Naive thymus-derived CD4-positive, alpha-beta T cell (primary cell): ENCODE measurements at regions not wholly inside any gene's neighbourhood (a gene's known extent, or its start where the extent isn't known, plus 50 kb on each side); places are given as distances from the start of the nearest gene placed in this dataset.

Source experiments
- ATAC-seq: fragments of 150-1000 bp; cut with Tn5 transposase; 2 replicates; pipeline ENCODE4 v1.10.0; 2021; ENCODE audit warnings: mild to moderate bottlenecking, moderate library complexity
- CTCF ChIA-PET: fragments of 350-600 bp; sonication (Branson Sonifier 250); formaldehyde crosslinking; loops from one replicate; lab custom pipeline; 2021; ENCODE audit warnings: antibody characterized with exemption; lab: Charles Lee
- POLR2A ChIA-PET: fragments of 350-600 bp; sonication (Branson Sonifier 250); formaldehyde crosslinking; loops from one replicate; lab custom pipeline; 2021; ENCODE audit warnings: antibody characterized with exemption, inconsistent platforms; lab: Charles Lee
- DNase-seq, 9 donors: peaks; one replicate each; pipeline versions ENCODE4 v3.0.0 to v3.0.0-alpha.2; 2020 to 2022; ENCODE audit warnings: mixed read lengths in 1 of 9
- H3K27ac ChIP-seq: one replicate; pipeline ENCODE4 v1.7.0; 2013; ENCODE audit warnings: mild to moderate bottlenecking, low read depth, low read length, moderate library complexity
- H3K27me3 ChIP-seq, 2 donors: one replicate each; pipeline ENCODE4 v1.7.0; 2013; ENCODE audit warnings: low read length in 2 of 2, mild to moderate bottlenecking in 2 of 2, moderate library complexity in 2 of 2; ENCODE audit not compliant: control insufficient read depth in 2 of 2, insufficient read depth in 2 of 2
- H3K36me3 ChIP-seq, 3 experiments: 1 replicate in 2 of 3; 2 replicates in 1 of 3; pipeline ENCODE4 v1.7.0; 2013; ENCODE audit warnings: low read length in 3 of 3, mild to moderate bottlenecking in 3 of 3, moderate library complexity in 1 of 3; ENCODE audit not compliant: insufficient read depth in 3 of 3, control insufficient read depth in 2 of 3
- H3K4me1 ChIP-seq, 2 donors: one replicate each; pipeline ENCODE4 v1.7.0; 2013; ENCODE audit warnings: low read length in 2 of 2, mild to moderate bottlenecking in 2 of 2, moderate library complexity in 1 of 2; ENCODE audit not compliant: control insufficient read depth in 2 of 2, insufficient read depth in 2 of 2
- H3K4me3 ChIP-seq: 2 replicates; pipeline ENCODE4 v1.7.0; 2013; ENCODE audit warnings: mild to moderate bottlenecking, low read length
- H3K9me3 ChIP-seq, 3 experiments: 1 replicate in 2 of 3; 2 replicates in 1 of 3; pipeline ENCODE4 v1.7.0; 2013; ENCODE audit warnings: low read length in 3 of 3; ENCODE audit not compliant: control insufficient read depth in 2 of 3
- H3K27ac Mint-ChIP-seq, 9 donors: one replicate each; pipeline ENCODE4 v1.8.0; 2020 to 2022; ENCODE audit warnings: mixed read lengths in 9 of 9, mild to moderate bottlenecking in 8 of 9, moderate library complexity in 5 of 9, inconsistent platforms in 2 of 9
- H3K27me3 Mint-ChIP-seq, 5 donors: one replicate each; pipeline ENCODE4 v1.8.0; 2021 to 2022; ENCODE audit warnings: mixed read lengths in 5 of 5, mild to moderate bottlenecking in 1 of 5
- H3K36me3 Mint-ChIP-seq, 5 donors: one replicate each; pipeline ENCODE4 v1.8.0; 2020 to 2022; ENCODE audit warnings: mixed read lengths in 5 of 5, mild to moderate bottlenecking in 3 of 5, inconsistent platforms in 1 of 5
- H3K4me1 Mint-ChIP-seq, 7 donors: one replicate each; pipeline ENCODE4 v1.8.0; 2020 to 2022; ENCODE audit warnings: mixed read lengths in 7 of 7, mild to moderate bottlenecking in 3 of 7, inconsistent platforms in 1 of 7
- H3K4me3 Mint-ChIP-seq, 10 donors: one replicate each; pipeline ENCODE4 v1.8.0; 2020 to 2022; ENCODE audit warnings: mild to moderate bottlenecking in 10 of 10, mixed read lengths in 10 of 10, moderate library complexity in 6 of 10, inconsistent platforms in 2 of 10
- H3K9me3 Mint-ChIP-seq, 11 donors: one replicate each; pipeline ENCODE4 v1.8.0; 2020 to 2022; ENCODE audit warnings: mixed read lengths in 11 of 11, mild to moderate bottlenecking in 4 of 11, inconsistent platforms in 1 of 11, moderate library complexity in 1 of 11
- intact Hi-C, 2 donors: fragments of 100-400 bp; cut with micrococcal nuclease; formaldehyde crosslinking; loops; one replicate each; pipeline ENCODE4 v1.15.1; 2023

DNA sequence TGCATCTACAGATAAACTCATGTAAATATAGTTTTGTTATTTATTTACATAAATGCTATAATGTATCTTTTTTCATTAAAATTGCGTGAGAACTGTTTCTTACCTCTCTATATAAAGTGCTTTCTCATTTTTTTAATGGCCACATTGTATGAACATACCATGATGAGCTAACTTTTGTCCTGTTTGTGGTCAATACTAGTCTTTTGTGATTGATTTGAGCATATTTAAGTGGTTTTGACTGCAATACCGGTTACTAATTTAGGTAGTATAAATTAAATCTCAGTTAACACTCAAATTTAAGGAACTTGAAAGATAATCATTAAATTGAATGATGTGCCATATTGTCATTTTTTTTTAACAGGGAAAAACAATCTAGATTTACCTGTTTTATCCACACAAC, 108.2 kb downstream of the HAUS1 start:
- DNase-seq (no peak), ATAC-seq (no peak)
- Histone ChIP-seq H3K27me3 (no peaks in the 10 kb centered on the region), H3K27ac (peak overlapping the region; percentile 38), H3K4me3 (no peak overlapping the region), H3K4me1 (peaks cover 21 to 27% of the 10 kb centered on the region in 2 donors), H3K9me3 (no peaks in the 10 kb centered on the region), H3K36me3 (peaks cover 0 to 14% (median 2%) of the 10 kb centered on the region in 3 experiments)
- Mint-ChIP-seq H3K9me3 (no peaks in the 10 kb centered on the region), H3K4me1 (peaks cover 47 to 96% (median 84%) of the 10 kb centered on the region in 7 donors), H3K36me3 (peaks cover 9 to 27% (median 13%) of the 10 kb centered on the region in 5 donors), H3K4me3 (peak overlapping the region in 7 of 10 donors; percentile 46 to 83 (median 57)), H3K27me3 (no peaks in the 10 kb centered on the region), H3K27ac (peak overlapping the region in 8 of 9 donors; percentile 14 to 88 (median 72))
- intact Hi-C loops, result loop anchor here (2.0 to 5.0 kb wide), 2 partner anchors 105 to 446 kb away; no protein-coding TSS in a partner anchor
- ChIA-PET CTCF (interaction anchor here (0.6 to 2.0 kb wide), 9 partner anchors 9 to 108 kb away, joined by 3 to 13 read pairs (median 5); partner anchors contain the start of gene HAUS1), POLR2A (no interaction called here)

DNA sequence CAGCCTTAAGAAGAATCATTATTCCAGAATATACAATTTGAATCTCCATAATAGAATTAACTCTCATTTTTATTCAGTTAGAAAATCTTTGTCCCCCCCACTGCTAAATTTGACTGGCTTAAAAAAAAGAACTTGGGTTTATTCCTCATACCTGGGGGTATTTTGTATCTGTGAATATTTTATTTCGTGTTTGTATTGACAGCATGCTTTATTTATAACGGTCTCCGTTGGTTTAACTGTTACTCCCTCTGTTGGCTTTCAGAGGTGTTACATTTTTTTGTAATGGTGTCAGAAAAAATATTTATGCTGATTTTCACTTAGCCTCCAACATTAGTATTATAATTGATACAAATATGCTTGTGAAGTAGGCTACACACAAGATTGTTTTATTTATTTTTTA, 109.1 kb downstream of the HAUS1 start:
- H3K36me3 ChIP-seq, result peaks cover 0 to 14% (median 4%) of the 10 kb centered on the region in 3 experiments
- no peaks in the 10 kb centered on the region for H3K27me3 ChIP-seq
- Mint-ChIP-seq H3K27ac (peak overlapping the region in 4 of 9 donors; percentile 27 to 62 (median 56)), H3K4me3 (peak overlapping the region in 9 of 10 donors; percentile 4 to 72 (median 43)), H3K9me3 (no peaks in the 10 kb centered on the region), H3K4me1 (peaks cover 40 to 96% (median 84%) of the 10 kb centered on the region in 7 donors), H3K36me3 (peaks cover 11 to 33% (median 16%) of the 10 kb centered on the region in 5 donors), H3K27me3 (no peaks in the 10 kb centered on the region)
- intact Hi-C loops, result loop anchor here (1.0 to 5.0 kb wide), 8 partner anchors 9 to 446 kb away; no protein-coding TSS in a partner anchor
- peak; percentile 69 for ATAC-seq
- H3K4me3 ChIP-seq, result no peak overlapping the region
- no peak overlapping the region for H3K27ac ChIP-seq
- DNase-seq, result peak in 7 of 9 donors; percentile 20 to 47 (median 31)
- no peaks in the 10 kb centered on the region for H3K9me3 ChIP-seq
- POLR2A ChIA-PET, result no interaction called here
- CTCF ChIA-PET, result interaction anchor here (0.7 to 2.2 kb wide), 7 partner anchors 13 to 444 kb away, joined by 3 to 13 read pairs (median 7); a partner anchor contains a TSS
- H3K4me1 ChIP-seq, result peaks cover 21% of the 10 kb centered on the region in 2 donors

DNA sequence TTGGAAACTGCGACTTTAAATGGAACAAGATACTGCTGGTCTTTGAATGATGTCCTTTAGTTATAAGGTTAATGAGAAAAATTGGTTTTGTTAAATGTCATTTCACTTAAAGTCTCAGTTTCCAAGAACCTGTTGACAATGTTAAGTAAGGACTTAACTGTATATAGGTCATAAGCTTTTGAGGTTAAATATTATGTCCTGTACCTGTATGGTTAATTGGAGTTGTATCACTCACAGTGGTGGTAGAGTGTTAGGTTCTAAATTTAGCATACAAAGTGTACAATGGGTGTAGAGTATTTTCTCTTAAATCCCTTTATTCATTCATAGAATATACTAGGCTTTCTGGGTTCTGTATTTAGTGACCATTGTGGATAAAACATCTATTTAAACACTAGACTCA, 110.2 kb downstream of the HAUS1 start:
- Mint-ChIP-seq H3K36me3 (peaks cover 11 to 43% (median 25%) of the 10 kb centered on the region in 5 donors), H3K27ac (no peak overlapping the region), H3K4me3 (peak overlapping the region in 1 of 10 donors; percentile 26), H3K9me3 (no peaks in the 10 kb centered on the region), H3K4me1 (peaks cover 33 to 95% (median 82%) of the 10 kb centered on the region in 7 donors), H3K27me3 (no peaks in the 10 kb centered on the region)
- H3K9me3 ChIP-seq, result no peaks in the 10 kb centered on the region
- no peak overlapping the region for H3K27ac ChIP-seq
- ChIA-PET POLR2A (interaction anchor here (0.8 kb wide), 1 partner anchor 46 kb away, joined by 3 read pairs; no protein-coding TSS in a partner anchor), CTCF (interaction anchor here (1.0 to 2.2 kb wide), 3 partner anchors 41 to 443 kb away, joined by 3 to 7 read pairs (median 5); a partner anchor contains a TSS)
- H3K27me3 ChIP-seq, result no peaks in the 10 kb centered on the region
- ATAC-seq (no peak), DNase-seq (no peak)
- H3K36me3 ChIP-seq, result peaks cover 3 to 14% (median 4%) of the 10 kb centered on the region in 3 experiments
- H3K4me1 ChIP-seq, result peaks cover 15 to 21% of the 10 kb centered on the region in 2 donors
- intact Hi-C loops, result loop anchor here in 1 of 2 donors (1.0 to 5.0 kb wide), 2 partner anchors 8 to 107 kb away; no protein-coding TSS in a partner anchor
- no peak overlapping the region for H3K4me3 ChIP-seq

DNA sequence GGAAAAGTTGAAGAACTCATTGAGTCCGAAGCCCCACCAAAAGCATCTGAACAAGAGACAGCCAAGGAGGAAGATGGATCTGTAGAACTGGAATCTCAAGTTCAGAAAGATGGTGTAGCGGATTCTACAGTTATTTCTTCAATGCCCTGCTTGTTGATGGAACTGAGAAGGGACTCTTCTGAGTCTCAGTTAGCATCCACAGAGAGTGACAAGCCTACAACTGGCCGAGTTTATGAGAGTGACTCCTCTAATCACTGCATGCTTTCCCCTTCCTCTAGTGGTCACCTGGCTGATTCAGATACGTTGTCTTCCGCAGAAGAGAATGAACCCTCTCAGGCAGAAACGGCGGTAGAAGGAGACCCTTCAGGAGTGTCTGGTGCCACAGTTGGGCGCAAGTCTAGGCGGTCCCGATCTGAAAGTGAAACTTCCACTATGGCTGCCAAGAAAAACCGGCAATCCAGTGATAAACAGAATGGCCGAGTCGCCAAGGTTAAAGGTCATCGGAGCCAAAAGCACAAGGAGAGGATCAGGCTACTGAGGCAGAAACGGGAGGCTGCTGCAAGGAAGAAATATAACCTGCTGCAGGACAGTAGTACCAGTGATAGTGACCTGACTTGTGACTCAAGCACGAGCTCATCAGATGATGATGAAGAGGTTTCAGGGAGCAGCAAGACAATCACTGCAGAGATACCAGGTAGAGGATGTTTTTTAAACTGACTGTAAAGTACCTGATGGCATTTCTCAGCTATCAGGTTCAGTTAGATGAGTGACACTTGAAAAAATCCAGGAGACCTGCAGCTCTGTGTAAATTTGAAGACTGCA, 111.9 kb downstream of the HAUS1 start:
- intact Hi-C loops, result no loop called here

DNA sequence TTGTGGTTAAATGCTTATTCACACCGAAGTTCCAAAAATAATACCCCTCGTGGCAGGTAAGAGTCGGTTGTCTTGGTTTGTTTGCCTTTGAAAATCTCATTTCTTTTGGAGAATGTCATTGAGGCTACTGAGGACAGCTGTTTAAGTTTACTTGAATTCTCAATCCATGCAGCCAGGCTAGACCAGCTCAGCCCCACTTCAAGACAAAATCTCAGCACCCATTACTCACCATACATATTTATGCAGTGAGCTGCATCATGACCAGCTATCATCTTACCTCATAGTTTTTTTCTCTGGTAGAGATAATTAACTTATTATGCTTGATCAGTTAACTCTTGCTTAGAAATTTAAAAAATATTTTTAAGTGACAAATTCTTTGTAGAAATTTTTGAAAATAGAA, 115.9 kb downstream of the HAUS1 start:
- Mint-ChIP-seq H3K4me3 (no peak overlapping the region), H3K4me1 (peaks cover 44 to 95% (median 84%) of the 10 kb centered on the region in 7 donors), H3K9me3 (no peaks in the 10 kb centered on the region), H3K27ac (peak overlapping the region in 1 of 9 donors; percentile 41), H3K36me3 (peaks cover 7 to 48% (median 31%) of the 10 kb centered on the region in 5 donors), H3K27me3 (no peaks in the 10 kb centered on the region)
- Histone ChIP-seq H3K4me3 (no peak overlapping the region), H3K27me3 (no peaks in the 10 kb centered on the region), H3K9me3 (no peaks in the 10 kb centered on the region), H3K27ac (no peak overlapping the region), H3K36me3 (peaks cover 3 to 18% (median 4%) of the 10 kb centered on the region in 3 experiments), H3K4me1 (peaks cover 6 to 27% of the 10 kb centered on the region in 2 donors)
- CTCF ChIA-PET, result interaction anchor here (0.6 to 1.9 kb wide), 4 partner anchors 47 to 438 kb away, joined by 3 to 7 read pairs (median 4); a partner anchor contains a TSS
- POLR2A ChIA-PET, result interaction anchor here (1.1 kb wide), 1 partner anchor 12 kb away, joined by 3 read pairs; no protein-coding TSS in a partner anchor
- DNase-seq (no peak), ATAC-seq (no peak)
- intact Hi-C loops, result no loop called here

More for the DNA sequence above, 111.9 kb downstream of the HAUS1 start:
- Histone ChIP-seq H3K4me3 (no peak overlapping the region), H3K4me1 (peaks cover 14 to 19% of the 10 kb centered on the region in 2 donors), H3K27ac (no peak overlapping the region), H3K9me3 (no peaks in the 10 kb centered on the region), H3K36me3 (peaks cover 3 to 14% (median 4%) of the 10 kb centered on the region in 3 experiments), H3K27me3 (no peaks in the 10 kb centered on the region)
- ChIA-PET POLR2A (no interaction called here), CTCF (interaction anchor here (1.3 to 1.6 kb wide), 3 partner anchors 17 to 66 kb away, joined by 3 to 4 read pairs (median 3); no protein-coding TSS in a partner anchor)
- H3K4me3 Mint-ChIP-seq, result peak overlapping the region in 2 of 10 donors; percentile 17 to 38
- DNase-seq (no peak), ATAC-seq (no peak)
- H3K27me3 Mint-ChIP-seq, result no peaks in the 10 kb centered on the region
- H3K4me1 Mint-ChIP-seq, result peaks cover 33 to 95% (median 80%) of the 10 kb centered on the region in 7 donors
- H3K36me3 Mint-ChIP-seq, result peaks cover 7 to 44% (median 30%) of the 10 kb centered on the region in 5 donors
- peak overlapping the region in 2 of 9 donors; percentile 3 to 25 for H3K27ac Mint-ChIP-seq
- no peaks in the 10 kb centered on the region for H3K9me3 Mint-ChIP-seq

DNA sequence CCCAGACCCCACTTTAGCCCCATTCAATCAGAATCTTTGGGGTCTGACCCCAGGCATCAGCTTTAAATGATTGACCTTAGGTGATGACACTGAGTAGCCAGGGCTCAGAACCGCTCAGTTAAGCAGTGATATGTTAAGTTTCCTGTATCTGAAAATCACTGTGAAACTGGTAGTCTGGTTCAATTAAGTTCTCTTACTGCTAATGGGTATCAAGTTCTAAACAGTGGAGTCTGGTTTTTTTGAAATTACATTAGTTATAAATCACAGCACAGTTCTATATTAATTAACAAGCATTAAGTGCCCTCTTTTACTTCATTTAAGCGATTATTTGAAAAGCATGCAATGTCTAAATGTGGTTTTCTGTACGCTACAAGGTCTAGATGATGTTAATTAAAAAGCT, 117.9 kb downstream of the HAUS1 start:
- Mint-ChIP-seq H3K4me1 (peaks cover 43 to 93% (median 84%) of the 10 kb centered on the region in 7 donors), H3K9me3 (no peaks in the 10 kb centered on the region), H3K4me3 (peak overlapping the region in 8 of 10 donors; percentile 19 to 71 (median 52)), H3K27ac (peak overlapping the region in 7 of 9 donors; percentile 1 to 81 (median 63)), H3K36me3 (peaks cover 0 to 45% (median 32%) of the 10 kb centered on the region in 5 donors), H3K27me3 (no peaks in the 10 kb centered on the region)
- Histone ChIP-seq H3K27ac (no peak overlapping the region), H3K27me3 (no peaks in the 10 kb centered on the region), H3K4me1 (peaks cover 6 to 27% of the 10 kb centered on the region in 2 donors), H3K4me3 (no peak overlapping the region), H3K36me3 (peaks cover 3 to 7% (median 4%) of the 10 kb centered on the region in 3 experiments), H3K9me3 (no peaks in the 10 kb centered on the region)
- POLR2A ChIA-PET, result no interaction called here
- ATAC-seq (no peak), DNase-seq (no peak)
- CTCF ChIA-PET, result interaction anchor here (0.6 to 1.5 kb wide), 6 partner anchors 10 to 436 kb away, joined by 3 to 6 read pairs (median 4); no protein-coding TSS in a partner anchor
- intact Hi-C loops, result loop anchor here (1.0 to 2.0 kb wide), 2 partner anchors 8 to 15 kb away; no protein-coding TSS in a partner anchor
